ENCODE measurements at regions not wholly inside any gene's neighbourhood (a gene's known extent, or its start where the extent isn't known, plus 50 kb on each side); places are given as distances from the start of the nearest gene placed in this dataset.

DNA sequence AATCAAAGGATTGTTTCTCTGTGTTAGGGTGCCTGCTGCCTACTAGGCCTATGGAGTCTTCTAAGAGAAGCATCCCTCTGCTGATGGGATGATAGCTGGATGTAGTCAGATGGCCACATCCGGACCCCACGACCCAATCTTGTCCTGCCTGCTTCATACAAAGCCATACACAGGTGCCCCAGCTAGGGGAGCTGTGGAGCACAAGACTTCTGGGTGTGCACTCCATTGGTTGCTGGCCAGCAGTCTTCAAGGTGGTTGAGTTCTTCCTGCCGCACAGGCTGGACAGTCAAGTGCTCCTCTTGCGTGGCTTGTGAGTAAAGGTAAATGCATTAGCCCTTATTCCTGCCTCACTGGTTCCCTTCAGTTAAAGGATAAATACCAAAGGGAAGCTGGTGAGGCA is 120.2 kb downstream of the TEX36 start:
- no peak for DNase-seq (ENCODE audit: low read depth in 2 of 2)
- no peak overlapping the region for H3K4me3 ChIP-seq (replicated peaks in 1 of 2; ENCODE audit: low read depth in 2 of 2, low read length in 2 of 2)
- TF ChIP-seq, protein P1, sequence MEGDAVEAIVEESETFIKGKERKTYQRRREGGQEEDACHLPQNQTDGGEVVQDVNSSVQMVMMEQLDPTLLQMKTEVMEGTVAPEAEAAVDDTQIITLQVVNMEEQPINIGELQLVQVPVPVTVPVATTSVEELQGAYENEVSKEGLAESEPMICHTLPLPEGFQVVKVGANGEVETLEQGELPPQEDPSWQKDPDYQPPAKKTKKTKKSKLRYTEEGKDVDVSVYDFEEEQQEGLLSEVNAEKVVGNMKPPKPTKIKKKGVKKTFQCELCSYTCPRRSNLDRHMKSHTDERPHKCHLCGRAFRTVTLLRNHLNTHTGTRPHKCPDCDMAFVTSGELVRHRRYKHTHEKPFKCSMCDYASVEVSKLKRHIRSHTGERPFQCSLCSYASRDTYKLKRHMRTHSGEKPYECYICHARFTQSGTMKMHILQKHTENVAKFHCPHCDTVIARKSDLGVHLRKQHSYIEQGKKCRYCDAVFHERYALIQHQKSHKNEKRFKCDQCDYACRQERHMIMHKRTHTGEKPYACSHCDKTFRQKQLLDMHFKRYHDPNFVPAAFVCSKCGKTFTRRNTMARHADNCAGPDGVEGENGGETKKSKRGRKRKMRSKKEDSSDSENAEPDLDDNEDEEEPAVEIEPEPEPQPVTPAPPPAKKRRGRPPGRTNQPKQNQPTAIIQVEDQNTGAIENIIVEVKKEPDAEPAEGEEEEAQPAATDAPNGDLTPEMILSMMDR (IDR thresholded peaks at IDR 0.05; ENCODE audit: low read depth, low read length) = no peak

DNA sequence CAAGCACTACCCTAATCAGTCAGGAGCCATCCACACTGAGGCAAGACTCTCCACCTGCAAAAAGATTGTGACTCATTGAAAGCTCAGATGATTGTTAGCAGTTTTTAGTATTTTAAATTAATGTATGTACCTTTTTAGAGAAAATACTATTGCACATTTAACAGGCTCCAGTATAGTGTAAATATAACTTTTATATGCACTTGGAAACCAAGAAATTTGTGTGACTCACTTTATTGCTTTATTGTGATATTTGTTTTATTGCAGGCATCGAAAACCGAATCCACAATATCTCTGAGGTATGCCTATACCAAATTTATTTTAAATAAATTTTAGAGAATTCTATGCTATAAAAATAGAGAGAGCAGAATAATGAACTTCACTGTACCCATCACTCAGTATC is 122.0 kb downstream of the TEX36 start:
- no peak overlapping the region for H3K4me3 ChIP-seq (replicated peaks in 1 of 2; ENCODE audit: low read depth in 2 of 2, low read length in 2 of 2)
- no peak for DNase-seq (ENCODE audit: low read depth in 2 of 2)
- TF ChIP-seq, protein P1 (IDR thresholded peaks at IDR 0.05; ENCODE audit: low read depth, low read length) = no peak

DNA sequence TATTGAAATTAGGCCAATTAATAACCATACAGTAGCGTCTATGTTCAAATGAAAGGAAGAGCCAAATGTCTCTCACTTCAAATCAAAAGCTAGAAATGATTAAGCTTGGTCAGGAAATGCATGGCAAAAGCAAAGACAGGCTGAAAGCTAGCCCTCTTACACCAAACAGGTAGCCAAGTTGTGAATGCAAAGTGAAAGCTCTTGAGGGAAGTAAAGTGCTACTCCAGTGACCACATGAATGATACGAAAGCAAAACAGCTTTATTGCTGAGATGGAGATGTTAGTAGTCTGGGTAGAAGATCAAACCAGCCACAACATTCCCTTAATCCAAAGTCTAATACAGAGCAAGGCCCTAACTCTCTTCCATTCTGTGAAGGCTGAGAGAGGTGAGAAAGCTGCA is 123.8 kb downstream of the TEX36 start:
- no peak for DNase-seq (ENCODE audit: low read depth in 2 of 2)
- TF ChIP-seq, protein P1 (IDR thresholded peaks at IDR 0.05; ENCODE audit: low read depth, low read length) = no peak
- H3K4me3 ChIP-seq (replicated peaks in 1 of 2; ENCODE audit: low read depth in 2 of 2, low read length in 2 of 2) = no peak overlapping the region

DNA sequence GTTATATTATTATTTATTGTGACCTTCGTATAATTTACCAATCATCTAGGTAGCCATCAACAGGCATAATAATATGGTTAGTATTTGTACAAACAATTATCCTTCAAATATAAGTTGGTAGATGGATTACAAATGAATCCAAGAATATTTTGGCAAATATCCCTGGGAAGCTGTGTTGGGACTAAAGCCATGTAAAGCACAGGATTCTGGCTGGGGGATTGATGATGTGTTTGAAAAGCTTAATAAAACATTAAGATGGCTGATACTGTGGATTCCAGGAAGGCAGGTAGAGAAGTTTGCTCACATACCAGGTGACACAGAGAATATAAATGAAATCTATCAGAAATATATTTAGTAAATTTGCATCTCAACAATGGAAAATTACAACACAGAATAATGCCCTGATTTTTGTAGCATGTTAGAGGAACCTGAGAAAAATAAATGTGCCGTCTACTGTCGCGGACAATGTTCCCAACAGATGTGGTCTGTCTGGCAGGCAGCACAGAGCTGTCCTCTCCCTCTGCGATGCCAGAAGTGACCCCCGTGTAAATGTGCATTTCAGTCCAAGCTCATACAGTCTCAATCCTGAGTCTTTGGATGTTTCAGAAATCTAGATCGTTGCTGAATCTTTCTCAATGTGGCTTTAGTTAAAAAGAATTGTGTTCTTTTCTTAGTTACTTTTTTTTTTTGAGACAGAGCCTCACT is 125.0 kb downstream of the TEX36 start:
- H3K4me3 ChIP-seq (replicated peaks in 1 of 2; ENCODE audit: low read depth in 2 of 2, low read length in 2 of 2) = no peak overlapping the region
- TF ChIP-seq, protein P1 (IDR thresholded peaks at IDR 0.05; ENCODE audit: low read depth, low read length) = no peak
- no peak for DNase-seq (ENCODE audit: low read depth in 2 of 2)

DNA sequence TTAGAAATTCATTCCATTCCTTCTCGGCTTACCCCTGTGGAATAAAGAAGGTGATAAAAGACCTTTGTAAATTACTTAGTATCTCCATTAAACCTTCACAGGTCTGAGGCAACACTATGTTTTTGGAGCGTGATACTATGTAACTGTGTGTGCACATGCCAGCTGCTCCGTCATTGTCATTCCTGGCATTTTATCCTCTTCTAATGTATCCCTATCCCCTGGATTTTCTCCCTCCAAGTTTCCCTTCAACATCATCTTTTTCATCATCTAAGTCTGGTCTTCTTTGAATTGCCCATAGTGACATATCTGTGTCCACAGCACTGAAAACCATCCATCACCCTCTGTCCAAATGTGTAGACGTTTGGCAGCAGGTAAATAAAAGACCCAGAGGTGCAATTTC is 125.7 kb downstream of the TEX36 start:
- no peak for DNase-seq (ENCODE audit: low read depth in 2 of 2)
- H3K4me3 ChIP-seq (replicated peaks in 1 of 2; ENCODE audit: low read depth in 2 of 2, low read length in 2 of 2) = no peak overlapping the region
- TF ChIP-seq, protein P1 (IDR thresholded peaks at IDR 0.05; ENCODE audit: low read depth, low read length) = no peak

DNA sequence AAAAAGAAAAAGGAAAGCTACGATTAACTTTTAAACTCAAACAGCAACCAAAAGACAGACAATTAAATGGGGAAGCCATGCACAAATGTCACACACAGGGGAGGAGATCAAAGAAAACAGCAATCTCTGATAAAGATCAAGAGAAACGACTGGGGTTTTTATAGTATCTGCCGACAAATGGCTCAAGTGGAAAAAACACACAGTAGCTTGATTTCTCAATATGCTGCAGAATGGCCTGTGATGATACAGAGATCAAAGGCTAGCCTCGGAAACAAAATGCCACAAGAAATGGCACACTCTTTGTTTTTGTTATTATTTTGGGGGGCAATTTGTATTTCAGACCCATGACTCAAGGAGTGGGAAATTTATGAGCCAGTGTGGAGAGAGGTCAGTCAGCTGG is 126.1 kb downstream of the TEX36 start:
- TF ChIP-seq, protein P1 (IDR thresholded peaks at IDR 0.05; ENCODE audit: low read depth, low read length) = no peak
- DNase-seq (ENCODE audit: low read depth in 2 of 2) = no peak
- no peak overlapping the region for H3K4me3 ChIP-seq (replicated peaks in 1 of 2; ENCODE audit: low read depth in 2 of 2, low read length in 2 of 2)

DNA sequence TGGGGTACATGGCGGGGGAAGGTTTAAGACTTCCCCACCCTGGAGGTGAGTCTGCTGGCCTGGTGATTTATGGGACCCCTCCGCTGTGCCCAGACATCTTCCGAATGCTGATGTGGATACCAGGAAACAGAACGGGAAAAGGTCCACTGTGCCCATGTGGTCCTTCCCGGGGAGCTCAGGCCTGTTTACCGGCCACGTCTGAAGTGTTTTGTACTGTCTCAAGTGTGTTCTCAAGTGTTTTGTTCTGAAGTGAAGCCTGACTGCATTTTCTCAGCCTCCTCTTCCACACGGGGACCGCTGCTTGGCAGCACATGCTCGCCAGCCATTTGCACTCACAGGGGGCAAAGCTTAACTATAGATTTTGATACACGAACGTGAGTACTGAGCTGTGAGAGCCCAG is 127.2 kb downstream of the TEX36 start:
- TF ChIP-seq, protein P1 (IDR thresholded peaks at IDR 0.05; ENCODE audit: low read depth, low read length) = no peak
- H3K4me3 ChIP-seq (replicated peaks in 1 of 2; ENCODE audit: low read depth in 2 of 2, low read length in 2 of 2) = no peak overlapping the region
- DNase-seq (ENCODE audit: low read depth in 2 of 2) = no peak

Data from cardiac fibroblast (primary cell).